ENCODE measurements at regions not wholly inside any gene's neighbourhood (a gene's known extent, or its start where the extent isn't known, plus 50 kb on each side); places are given as distances from the start of the nearest gene placed in this dataset.

DNA sequence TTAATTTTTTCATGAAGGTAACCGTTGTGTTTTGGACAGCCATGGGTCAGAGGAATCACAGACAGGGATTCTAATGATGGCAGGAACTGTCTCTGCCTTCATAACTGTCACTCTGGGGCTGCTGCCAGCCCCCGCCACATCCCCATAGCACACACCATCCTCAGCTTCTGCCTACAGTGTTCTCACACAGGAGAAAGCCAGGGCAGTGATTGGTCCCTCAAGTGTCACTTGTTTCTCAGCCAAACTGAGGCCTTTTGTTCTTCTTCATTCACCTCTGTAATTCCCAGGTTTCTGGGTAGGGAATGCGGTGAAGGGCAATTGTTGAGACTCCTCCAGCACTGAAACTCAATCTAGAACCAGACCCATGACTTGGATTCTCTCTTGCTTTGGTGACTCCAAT lies 65.4 kb upstream of the C3orf80 start:
- Histone ChIP-seq H3K4me2 (ENCODE audit: low read depth, low read length, poor library complexity, severe bottlenecking) (no peak overlapping the region), H3K9me3 (ENCODE audit: insufficient read depth, low read depth, low read length) (no peaks in the 10 kb centered on the region), H3K4me1 (ENCODE audit: insufficient read depth, low read length, poor library complexity, severe bottlenecking) (no peaks in the 10 kb centered on the region), H2AFZ (ENCODE audit: low read length) (no peak overlapping the region), H3F3A (ENCODE audit: low read depth) (no peaks in the 10 kb centered on the region), H3K9ac (ENCODE audit: low read depth, low read length, poor library complexity, severe bottlenecking) (no peak overlapping the region), H3K36me3 (ENCODE audit: insufficient read depth, low read length) (no peaks in the 10 kb centered on the region), H3K4me3 (ENCODE audit: low read length, poor library complexity, severe bottlenecking) (no peak overlapping the region), H3K27me3 (ENCODE audit: insufficient read depth, low read length, poor library complexity, severe bottlenecking) (no peaks in the 10 kb centered on the region), H3K9me2 (replicated peaks; ENCODE audit: low read depth, low read length) (no peaks in the 10 kb centered on the region), H4K20me1 (ENCODE audit: insufficient read depth, low read length, poor library complexity, severe bottlenecking) (no peaks in the 10 kb centered on the region), H3K79me2 (ENCODE audit: insufficient read depth, low read length) (no peaks in the 10 kb centered on the region)
- TF ChIP-seq, protein P1, sequence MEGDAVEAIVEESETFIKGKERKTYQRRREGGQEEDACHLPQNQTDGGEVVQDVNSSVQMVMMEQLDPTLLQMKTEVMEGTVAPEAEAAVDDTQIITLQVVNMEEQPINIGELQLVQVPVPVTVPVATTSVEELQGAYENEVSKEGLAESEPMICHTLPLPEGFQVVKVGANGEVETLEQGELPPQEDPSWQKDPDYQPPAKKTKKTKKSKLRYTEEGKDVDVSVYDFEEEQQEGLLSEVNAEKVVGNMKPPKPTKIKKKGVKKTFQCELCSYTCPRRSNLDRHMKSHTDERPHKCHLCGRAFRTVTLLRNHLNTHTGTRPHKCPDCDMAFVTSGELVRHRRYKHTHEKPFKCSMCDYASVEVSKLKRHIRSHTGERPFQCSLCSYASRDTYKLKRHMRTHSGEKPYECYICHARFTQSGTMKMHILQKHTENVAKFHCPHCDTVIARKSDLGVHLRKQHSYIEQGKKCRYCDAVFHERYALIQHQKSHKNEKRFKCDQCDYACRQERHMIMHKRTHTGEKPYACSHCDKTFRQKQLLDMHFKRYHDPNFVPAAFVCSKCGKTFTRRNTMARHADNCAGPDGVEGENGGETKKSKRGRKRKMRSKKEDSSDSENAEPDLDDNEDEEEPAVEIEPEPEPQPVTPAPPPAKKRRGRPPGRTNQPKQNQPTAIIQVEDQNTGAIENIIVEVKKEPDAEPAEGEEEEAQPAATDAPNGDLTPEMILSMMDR (conservative IDR thresholded peaks at IDR 0.05; ENCODE audit: low read length) = no peak
- no peak for TF ChIP-seq EZH2phosphoT487 (IDR thresholded peaks at IDR 0.05; ENCODE audit: borderline replicate concordance)

DNA sequence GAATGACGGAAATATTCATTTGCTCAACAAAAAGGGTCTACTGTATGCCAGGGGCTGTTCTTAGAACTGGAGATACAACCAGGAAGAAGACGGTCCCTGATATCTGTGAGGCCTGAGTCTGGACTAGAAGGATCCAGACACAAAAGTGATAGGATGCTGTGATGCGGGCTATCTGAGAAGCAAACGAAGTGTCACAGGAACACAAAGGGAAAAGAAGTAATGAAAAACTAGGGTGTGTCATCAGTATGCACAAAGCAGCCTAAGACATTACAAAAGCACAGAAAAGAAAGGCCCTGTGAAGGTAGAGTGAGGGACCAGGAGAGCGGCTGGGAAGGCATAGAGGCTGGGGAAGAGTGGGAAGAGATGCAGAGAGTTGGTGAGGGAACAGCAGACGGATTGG lies 63.3 kb upstream of the C3orf80 start:
- Histone ChIP-seq H3K9me2 (replicated peaks; ENCODE audit: low read depth, low read length) (no peaks in the 10 kb centered on the region), H4K20me1 (ENCODE audit: insufficient read depth, low read length, poor library complexity, severe bottlenecking) (no peaks in the 10 kb centered on the region), H3K79me2 (ENCODE audit: insufficient read depth, low read length) (no peaks in the 10 kb centered on the region), H3K9me3 (ENCODE audit: insufficient read depth, low read depth, low read length) (no peaks in the 10 kb centered on the region), H3K36me3 (ENCODE audit: insufficient read depth, low read length) (no peaks in the 10 kb centered on the region), H2AFZ (ENCODE audit: low read length) (no peak overlapping the region), H3K4me1 (ENCODE audit: insufficient read depth, low read length, poor library complexity, severe bottlenecking) (no peaks in the 10 kb centered on the region), H3K4me2 (ENCODE audit: low read depth, low read length, poor library complexity, severe bottlenecking) (no peak overlapping the region), H3K27me3 (ENCODE audit: insufficient read depth, low read length, poor library complexity, severe bottlenecking) (no peaks in the 10 kb centered on the region), H3K9ac (ENCODE audit: low read depth, low read length, poor library complexity, severe bottlenecking) (no peak overlapping the region), H3F3A (ENCODE audit: low read depth) (no peaks in the 10 kb centered on the region), H3K4me3 (ENCODE audit: low read length, poor library complexity, severe bottlenecking) (no peak overlapping the region)
- TF ChIP-seq, protein P1 (conservative IDR thresholded peaks at IDR 0.05; ENCODE audit: low read length) = no peak
- no peak for TF ChIP-seq EZH2phosphoT487 (IDR thresholded peaks at IDR 0.05; ENCODE audit: borderline replicate concordance)

DNA sequence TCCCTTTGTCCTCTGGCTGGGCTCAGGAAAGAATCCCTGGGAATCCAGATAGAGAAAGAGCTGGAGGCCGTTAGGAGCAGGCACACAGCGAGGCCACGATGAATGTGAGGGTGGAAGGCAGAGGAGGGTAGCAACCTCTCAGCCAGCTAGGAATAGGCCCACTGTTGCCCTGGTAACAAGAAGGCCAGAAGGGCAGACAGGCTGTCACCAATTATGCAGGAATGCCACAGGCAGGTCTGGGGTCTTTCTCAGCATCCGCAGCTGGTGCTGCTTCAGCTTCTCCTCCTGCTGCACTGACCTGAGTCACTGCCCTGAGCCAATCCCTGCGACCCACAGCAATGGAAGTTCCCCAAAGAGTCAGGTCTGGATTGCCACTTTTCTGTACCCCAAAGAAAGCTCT lies 62.8 kb upstream of the C3orf80 start:
- TF ChIP-seq, protein P1 (conservative IDR thresholded peaks at IDR 0.05; ENCODE audit: low read length) = no peak
- TF ChIP-seq EZH2phosphoT487 (IDR thresholded peaks at IDR 0.05; ENCODE audit: borderline replicate concordance) = no peak
- H3K4me1 ChIP-seq (ENCODE audit: insufficient read depth, low read length, poor library complexity, severe bottlenecking) = no peaks in the 10 kb centered on the region
- H3K4me3 ChIP-seq (ENCODE audit: low read length, poor library complexity, severe bottlenecking) = no peak overlapping the region
- no peak overlapping the region; the same call in 1 of the 2 replicates for H2AFZ ChIP-seq (ENCODE audit: low read length)
- H4K20me1 ChIP-seq (ENCODE audit: insufficient read depth, low read length, poor library complexity, severe bottlenecking) = no peaks in the 10 kb centered on the region
- H3K27me3 ChIP-seq (ENCODE audit: insufficient read depth, low read length, poor library complexity, severe bottlenecking) = no peaks in the 10 kb centered on the region
- H3K9me2 ChIP-seq (replicated peaks; ENCODE audit: low read depth, low read length) = no peaks in the 10 kb centered on the region
- no peaks in the 10 kb centered on the region for H3K79me2 ChIP-seq (ENCODE audit: insufficient read depth, low read length)
- H3K4me2 ChIP-seq (ENCODE audit: low read depth, low read length, poor library complexity, severe bottlenecking) = no peak overlapping the region
- no peaks in the 10 kb centered on the region for H3K36me3 ChIP-seq (ENCODE audit: insufficient read depth, low read length)
- no peaks in the 10 kb centered on the region for H3K9me3 ChIP-seq (ENCODE audit: insufficient read depth, low read depth, low read length)
- H3F3A ChIP-seq (ENCODE audit: low read depth) = no peaks in the 10 kb centered on the region
- no peak overlapping the region for H3K9ac ChIP-seq (ENCODE audit: low read depth, low read length, poor library complexity, severe bottlenecking)

All from Loucy (cell line).